NCI-H2227 (cell line): ENCODE measurements at regions not wholly inside any gene's neighbourhood (a gene's known extent, or its start where the extent isn't known, plus 50 kb on each side); places are given as distances from the start of the nearest gene placed in this dataset.
A peak's percentile ranks its signal among the peaks of the same experiment; 100 is the strongest.

ENCODE experiments used
- DNase-seq: peaks from one replicate; lab custom pipeline; 2025; ENCODE audit not compliant: unreplicated experiment; lab: John Stamatoyannopoulos, UW

GRCh38 chr2:45153121-45153520 lies 143.9 kb upstream of the SIX2 start:
- no peak for DNase-seq

- DNase-seq: no peak
These were observed 143.4 kb upstream of the SIX2 start for GRCh38 chr2:45152691-45153090.

GRCh38 chr2:45145073-45145899 lies 136.0 kb upstream of the SIX2 start:
- no peak for DNase-seq

- no peak for DNase-seq
These were observed 132.9 kb upstream of the SIX2 start for GRCh38 chr2:45141883-45142866.

GRCh38 chr2:45140675-45141074 lies 131.4 kb upstream of the SIX2 start:
- DNase-seq: no peak

- DNase-seq: no peak
These were observed 129.7 kb upstream of the SIX2 start for GRCh38 chr2:45138904-45139303.

GRCh38 chr2:45137966-45138695 lies 128.9 kb upstream of the SIX2 start:
- no peak for DNase-seq

- no peak for DNase-seq
These were observed 125.5 kb upstream of the SIX2 start for GRCh38 chr2:45134726-45135125.

GRCh38 chr2:45134014-45134413 lies 124.8 kb upstream of the SIX2 start:
- no peak for DNase-seq

GRCh38 chr2:45132551-45132950 lies 123.3 kb upstream of the SIX2 start:
- no peak for DNase-seq

GRCh38 chr2:45131587-45131986 lies 122.3 kb upstream of the SIX2 start:
- no peak for DNase-seq

GRCh38 chr2:45130736-45131135 lies 121.5 kb upstream of the SIX2 start:
- DNase-seq: no peak

- no peak for DNase-seq
These were observed 119.3 kb upstream of the SIX2 start for GRCh38 chr2:45128580-45128997.

GRCh38 chr2:45127891-45128290 lies 118.6 kb upstream of the SIX2 start:
- no peak for DNase-seq

- DNase-seq: no peak
These were observed 118.1 kb upstream of the SIX2 start for GRCh38 chr2:45127321-45127720.

GRCh38 chr2:45125232-45125631 lies 116.0 kb upstream of the SIX2 start:
- no peak for DNase-seq

GRCh38 chr2:45124456-45124855 lies 115.2 kb upstream of the SIX2 start:
- DNase-seq: no peak

GRCh38 chr2:45123521-45124191 lies 114.4 kb upstream of the SIX2 start:
- DNase-seq: no peak

- DNase-seq: no peak
These were observed 113.8 kb upstream of the SIX2 start for GRCh38 chr2:45123065-45123464.

- peak; percentile 16 for DNase-seq
These were observed 112.1 kb upstream of the SIX2 start for GRCh38 chr2:45121236-45121927.
